ENCODE measurements at regions not wholly inside any gene's neighbourhood (a gene's known extent, or its start where the extent isn't known, plus 50 kb on each side); places are given as distances from the start of the nearest gene placed in this dataset.

GRCh38 chr20:47867831-47868230, 82.5 kb upstream of the SULF2 start:
- TF ChIP-seq POLR2A (IDR thresholded peaks at IDR 0.05) = no peak
- TF ChIP-seq CTCF (IDR thresholded peaks at IDR 0.05) = no peak

Data from right lobe of liver (tissue), 4 donors.